ENCODE measurements at regions not wholly inside any gene's neighbourhood (a gene's known extent, or its start where the extent isn't known, plus 50 kb on each side); places are given as distances from the start of the nearest gene placed in this dataset.
A peak's percentile ranks its signal among the peaks of the same experiment; 100 is the strongest.

DNA sequence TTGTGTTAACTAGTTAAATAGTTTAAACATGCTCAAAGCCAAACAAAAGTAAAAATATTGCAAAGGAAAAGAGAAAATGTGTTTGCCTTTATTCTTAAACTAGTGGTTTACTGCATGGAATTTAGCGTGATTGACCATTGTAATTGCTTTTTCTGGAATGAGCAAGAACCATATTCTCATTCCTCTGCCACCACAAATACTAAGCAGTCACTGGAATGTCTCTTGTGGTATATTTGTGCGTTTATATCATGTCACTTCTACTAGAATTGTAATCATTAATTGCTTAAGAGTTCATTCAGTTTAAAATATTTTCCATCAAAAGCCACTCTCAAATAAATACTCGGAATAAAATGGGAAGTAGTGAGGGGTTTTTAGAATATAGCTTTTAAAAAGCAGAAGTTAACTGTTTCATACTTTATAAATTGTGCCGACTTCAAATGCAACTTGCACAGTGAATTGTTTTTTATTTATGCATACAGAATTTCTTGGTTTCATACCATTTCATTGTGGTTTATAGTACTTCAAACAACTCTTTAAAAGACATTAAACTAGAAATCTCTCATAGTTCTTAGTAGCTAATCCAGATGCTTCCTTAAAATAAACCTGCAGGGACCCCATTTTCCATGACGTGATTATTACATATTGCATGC, 288.1 kb downstream of the EPHA4 start:
- no CpG with 5 or more reads among the region's 5 CpGs for WGBS, 2 donors (ENCODE audit: extremely low coverage in 2 of 2, insufficient read length in 2 of 2, insufficient replicate concordance in 1 of 2)
- no peak for DNase-seq (ENCODE audit: low spot score)
- H3K4me1 ChIP-seq (ENCODE audit: control insufficient read depth in 2 of 2, insufficient read depth in 1 of 2, low read depth in 1 of 2, low read length in 2 of 2), result peaks cover 0 to 3% of the 10 kb centered on the region in 2 donors

DNA sequence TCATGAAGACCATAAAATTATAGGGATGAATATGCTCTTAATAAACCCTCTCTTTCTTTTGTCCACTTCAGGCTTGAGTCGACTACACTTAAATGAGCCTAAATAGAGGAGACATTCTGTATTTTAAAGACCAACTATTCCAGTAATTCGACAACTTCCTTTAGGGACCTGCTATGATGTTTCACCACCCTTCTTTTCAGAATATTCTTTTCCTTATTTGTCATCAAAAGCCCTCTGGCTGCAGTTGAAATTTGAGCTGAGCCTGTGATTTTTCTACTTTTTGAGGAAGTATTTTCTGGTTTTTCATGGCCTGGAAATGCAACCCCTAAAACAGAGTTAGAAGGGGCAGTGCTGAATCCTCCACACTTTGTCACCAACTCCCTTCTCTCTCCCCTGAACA, 287.0 kb downstream of the EPHA4 start:
- H4K8ac ChIP-seq (ENCODE audit: low read depth, low read length), result no peak overlapping the region
- no peak overlapping the region for H3K9ac ChIP-seq (ENCODE audit: low read depth, low read length, poor library complexity)
- H3K14ac ChIP-seq (ENCODE audit: low read length), result no peak overlapping the region
- no peak for DNase-seq (ENCODE audit: low spot score)
- H3K4me1 ChIP-seq (ENCODE audit: control insufficient read depth in 2 of 2, insufficient read depth in 1 of 2, low read depth in 1 of 2, low read length in 2 of 2), result peaks cover 2 to 3% of the 10 kb centered on the region in 2 donors
- H4K91ac ChIP-seq (ENCODE audit: low read depth, low read length, poor library complexity), result no peak overlapping the region
- no peaks in the 10 kb centered on the region for H3K36me3 ChIP-seq (replicated peaks in 1 of 2; ENCODE audit: control insufficient read depth in 2 of 2, insufficient read depth in 2 of 2, low read length in 2 of 2)
- no peak overlapping the region for H3K23ac ChIP-seq (ENCODE audit: low read depth, low read length, poor library complexity)
- H3K79me1 ChIP-seq (ENCODE audit: low read depth, low read length), result no peaks in the 10 kb centered on the region
- no peak overlapping the region for H3K4ac ChIP-seq (ENCODE audit: low read length)
- no peak overlapping the region for H2AK5ac ChIP-seq (ENCODE audit: low read depth, low read length)
- peak overlapping the region; percentile 32 for H2AFZ ChIP-seq (ENCODE audit: low read length)
- H3K27me3 ChIP-seq (ENCODE audit: control insufficient read depth in 3 of 3, insufficient read depth in 3 of 3, low read depth in 1 of 3, low read length in 3 of 3), result no peaks in the 10 kb centered on the region
- H2BK120ac ChIP-seq (ENCODE audit: low read depth, low read length), result no peak overlapping the region
- no peaks in the 10 kb centered on the region for H3K9me3 ChIP-seq (replicated peaks in 1 of 2; ENCODE audit: control insufficient read depth in 2 of 2, insufficient read depth in 1 of 2, low read depth in 1 of 2, low read length in 2 of 2)
- H2BK5ac ChIP-seq (ENCODE audit: low read length), result no peak overlapping the region
- no CpG with 5 or more reads among the region's 2 CpGs for WGBS, 2 donors (ENCODE audit: extremely low coverage in 2 of 2, insufficient read length in 2 of 2, insufficient replicate concordance in 1 of 2)
- H2BK15ac ChIP-seq (ENCODE audit: low read length), result no peak overlapping the region
- no peak overlapping the region for H3K4me3 ChIP-seq (ENCODE audit: low read length in 2 of 2)
- no peak overlapping the region for H3K18ac ChIP-seq (ENCODE audit: low read length)
- H3K4me2 ChIP-seq (ENCODE audit: insufficient read depth, low read length, poor library complexity, severe bottlenecking), result no peak overlapping the region
- H2BK12ac ChIP-seq (ENCODE audit: low read length), result no peak overlapping the region
- H3K27ac ChIP-seq (replicated peaks; ENCODE audit: low read length), result no peak overlapping the region

More for the DNA sequence above, 288.1 kb downstream of the EPHA4 start:
- Histone ChIP-seq H3K79me1 (ENCODE audit: low read depth, low read length) (no peaks in the 10 kb centered on the region), H3K18ac (ENCODE audit: low read length) (no peak overlapping the region), H3K4me2 (ENCODE audit: insufficient read depth, low read length, poor library complexity, severe bottlenecking) (no peak overlapping the region), H2BK5ac (ENCODE audit: low read length) (no peak overlapping the region), H3K4me3 (ENCODE audit: low read length in 2 of 2) (no peak overlapping the region), H2AFZ (ENCODE audit: low read length) (no peak overlapping the region), H4K91ac (ENCODE audit: low read depth, low read length, poor library complexity) (no peak overlapping the region), H3K9ac (ENCODE audit: low read depth, low read length, poor library complexity) (no peak overlapping the region), H2BK12ac (ENCODE audit: low read length) (no peak overlapping the region), H3K27me3 (ENCODE audit: control insufficient read depth in 3 of 3, insufficient read depth in 3 of 3, low read depth in 1 of 3, low read length in 3 of 3) (no peaks in the 10 kb centered on the region), H3K9me3 (replicated peaks in 1 of 2; ENCODE audit: control insufficient read depth in 2 of 2, insufficient read depth in 1 of 2, low read depth in 1 of 2, low read length in 2 of 2) (no peaks in the 10 kb centered on the region), H2BK15ac (ENCODE audit: low read length) (no peak overlapping the region), H3K36me3 (replicated peaks in 1 of 2; ENCODE audit: control insufficient read depth in 2 of 2, insufficient read depth in 2 of 2, low read length in 2 of 2) (no peaks in the 10 kb centered on the region), H4K8ac (ENCODE audit: low read depth, low read length) (no peak overlapping the region), H3K14ac (ENCODE audit: low read length) (no peak overlapping the region), H3K27ac (replicated peaks; ENCODE audit: low read length) (no peak overlapping the region), H3K4ac (ENCODE audit: low read length) (no peak overlapping the region), H3K23ac (ENCODE audit: low read depth, low read length, poor library complexity) (no peak overlapping the region), H2BK120ac (ENCODE audit: low read depth, low read length) (no peak overlapping the region), H2AK5ac (ENCODE audit: low read depth, low read length) (no peak overlapping the region)

GRCh38 chr2:221286406-221286805, 285.7 kb downstream of the EPHA4 start:
- Histone ChIP-seq H3K9me3 (replicated peaks in 1 of 2; ENCODE audit: control insufficient read depth in 2 of 2, insufficient read depth in 1 of 2, low read depth in 1 of 2, low read length in 2 of 2) (no peaks in the 10 kb centered on the region), H3K27ac (replicated peaks; ENCODE audit: low read length) (no peak overlapping the region), H2BK12ac (ENCODE audit: low read length) (no peak overlapping the region), H2BK5ac (ENCODE audit: low read length) (no peak overlapping the region), H2AK5ac (ENCODE audit: low read depth, low read length) (no peak overlapping the region), H3K36me3 (replicated peaks in 1 of 2; ENCODE audit: control insufficient read depth in 2 of 2, insufficient read depth in 2 of 2, low read length in 2 of 2) (no peaks in the 10 kb centered on the region), H2BK15ac (ENCODE audit: low read length) (no peak overlapping the region), H3K23ac (ENCODE audit: low read depth, low read length, poor library complexity) (no peak overlapping the region), H2AFZ (ENCODE audit: low read length) (no peak overlapping the region), H3K4me1 (ENCODE audit: control insufficient read depth in 2 of 2, insufficient read depth in 1 of 2, low read depth in 1 of 2, low read length in 2 of 2) (peaks cover 2 to 3% of the 10 kb centered on the region in 2 donors), H3K79me1 (ENCODE audit: low read depth, low read length) (no peaks in the 10 kb centered on the region), H3K14ac (ENCODE audit: low read length) (no peak overlapping the region), H3K18ac (ENCODE audit: low read length) (no peak overlapping the region), H3K4me3 (ENCODE audit: low read length in 2 of 2) (no peak overlapping the region), H4K8ac (ENCODE audit: low read depth, low read length) (no peak overlapping the region), H3K27me3 (ENCODE audit: control insufficient read depth in 3 of 3, insufficient read depth in 3 of 3, low read depth in 1 of 3, low read length in 3 of 3) (no peaks in the 10 kb centered on the region), H4K91ac (ENCODE audit: low read depth, low read length, poor library complexity) (no peak overlapping the region), H3K9ac (ENCODE audit: low read depth, low read length, poor library complexity) (no peak overlapping the region), H2BK120ac (ENCODE audit: low read depth, low read length) (no peak overlapping the region), H3K4me2 (ENCODE audit: insufficient read depth, low read length, poor library complexity, severe bottlenecking) (no peak overlapping the region), H3K4ac (ENCODE audit: low read length) (no peak overlapping the region)
- DNase-seq (ENCODE audit: low spot score), result no peak

GRCh38 chr2:221289389-221289788, 282.7 kb downstream of the EPHA4 start:
- Histone ChIP-seq H3K27ac (replicated peaks; ENCODE audit: low read length) (no peak overlapping the region), H2BK12ac (ENCODE audit: low read length) (no peak overlapping the region)
- DNase-seq (ENCODE audit: low spot score), result no peak

More at GRCh38 chr2:221289389-221289788, 282.7 kb downstream of the EPHA4 start:
- Histone ChIP-seq H3K4ac (ENCODE audit: low read length) (no peak overlapping the region), H3K4me3 (ENCODE audit: low read length in 2 of 2) (no peak overlapping the region), H3K9me3 (replicated peaks in 1 of 2; ENCODE audit: control insufficient read depth in 2 of 2, insufficient read depth in 1 of 2, low read depth in 1 of 2, low read length in 2 of 2) (no peaks in the 10 kb centered on the region), H3K36me3 (replicated peaks in 1 of 2; ENCODE audit: control insufficient read depth in 2 of 2, insufficient read depth in 2 of 2, low read length in 2 of 2) (no peaks in the 10 kb centered on the region), H3K27me3 (ENCODE audit: control insufficient read depth in 3 of 3, insufficient read depth in 3 of 3, low read depth in 1 of 3, low read length in 3 of 3) (no peaks in the 10 kb centered on the region), H2BK120ac (ENCODE audit: low read depth, low read length) (no peak overlapping the region), H2BK5ac (ENCODE audit: low read length) (no peak overlapping the region), H4K91ac (ENCODE audit: low read depth, low read length, poor library complexity) (no peak overlapping the region), H3K18ac (ENCODE audit: low read length) (no peak overlapping the region), H3K4me2 (ENCODE audit: insufficient read depth, low read length, poor library complexity, severe bottlenecking) (no peak overlapping the region), H2AFZ (ENCODE audit: low read length) (peak overlapping the region; percentile 59), H3K4me1 (ENCODE audit: control insufficient read depth in 2 of 2, insufficient read depth in 1 of 2, low read depth in 1 of 2, low read length in 2 of 2) (peaks cover 5 to 6% of the 10 kb centered on the region in 2 donors), H2AK5ac (ENCODE audit: low read depth, low read length) (no peak overlapping the region), H2BK15ac (ENCODE audit: low read length) (no peak overlapping the region), H3K23ac (ENCODE audit: low read depth, low read length, poor library complexity) (no peak overlapping the region), H4K8ac (ENCODE audit: low read depth, low read length) (no peak overlapping the region), H3K79me1 (ENCODE audit: low read depth, low read length) (no peaks in the 10 kb centered on the region), H3K14ac (ENCODE audit: low read length) (no peak overlapping the region), H3K9ac (ENCODE audit: low read depth, low read length, poor library complexity) (no peak overlapping the region)
- no CpG with 5 or more reads among the region's 3 CpGs for WGBS, 2 donors (ENCODE audit: extremely low coverage in 2 of 2, insufficient read length in 2 of 2, insufficient replicate concordance in 1 of 2)

Data from neuronal stem cell (in vitro differentiated cells).